ENCODE measurements at regions not wholly inside any gene's neighbourhood (a gene's known extent, or its start where the extent isn't known, plus 50 kb on each side); places are given as distances from the start of the nearest gene placed in this dataset.

GRCh38 chr18:22628795-22629510 lies 211.2 kb upstream of the CTAGE1 start:
- DNase-seq = no peak

DNA sequence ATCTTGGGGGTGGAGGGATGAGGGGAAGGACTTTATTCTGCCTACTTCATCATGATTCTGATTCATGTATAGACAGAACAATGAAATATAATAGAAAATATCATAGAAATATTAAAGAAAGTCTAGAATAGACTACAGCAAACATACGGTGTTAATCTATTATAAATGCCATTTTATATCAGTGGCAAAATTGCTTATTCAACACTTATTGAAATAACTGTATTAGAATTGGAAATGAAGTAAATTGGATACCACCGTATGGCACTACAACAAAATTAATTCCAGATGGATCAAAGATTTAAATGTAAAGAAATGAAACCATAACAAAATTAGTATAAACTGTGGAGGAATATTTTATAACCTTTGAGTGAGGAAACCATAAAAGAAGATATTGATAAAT lies 213.3 kb upstream of the CTAGE1 start:
- DNase-seq = no peak

- DNase-seq = no peak
These were observed 214.5 kb upstream of the CTAGE1 start for GRCh38 chr18:22632191-22632590.

DNA sequence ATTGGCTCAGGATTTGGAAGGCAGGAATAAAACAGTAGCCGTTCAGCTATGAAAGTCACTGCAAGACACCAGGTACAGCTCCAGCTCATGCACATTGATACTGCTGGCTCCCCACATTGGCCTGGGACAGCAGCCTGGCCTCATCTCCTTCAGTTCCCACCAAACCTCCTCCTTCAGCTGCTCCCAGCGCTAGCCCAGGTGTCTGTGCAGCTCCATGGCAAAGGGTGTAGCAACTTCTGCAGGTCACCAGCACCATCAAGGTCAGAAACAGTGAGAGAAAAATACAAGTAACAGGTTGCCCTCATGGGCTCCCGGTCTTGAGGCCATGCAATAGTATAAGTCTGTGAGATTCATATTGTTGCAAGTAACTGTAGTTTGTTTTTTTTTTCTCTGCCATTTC lies 216.7 kb upstream of the CTAGE1 start:
- DNase-seq = no peak

DNA sequence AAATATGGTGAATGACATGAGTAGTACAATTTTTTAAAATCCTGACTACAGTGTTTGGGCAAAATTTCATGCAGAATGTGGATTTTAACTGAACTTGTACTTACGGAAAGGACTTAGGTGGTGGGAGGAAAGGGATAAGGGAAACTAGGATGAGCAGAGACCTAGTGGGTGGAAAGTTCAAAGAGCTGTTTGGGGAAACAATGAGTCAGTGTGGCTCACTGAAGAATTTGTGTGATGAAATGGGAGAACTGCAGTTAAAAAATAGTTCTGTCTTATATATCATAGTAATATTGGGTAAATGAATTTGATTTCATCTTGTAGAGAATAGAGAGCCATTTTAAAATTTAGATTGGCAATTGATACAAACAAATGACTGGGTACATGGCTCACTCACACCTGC lies 220.1 kb upstream of the CTAGE1 start:
- DNase-seq = no peak

DNA sequence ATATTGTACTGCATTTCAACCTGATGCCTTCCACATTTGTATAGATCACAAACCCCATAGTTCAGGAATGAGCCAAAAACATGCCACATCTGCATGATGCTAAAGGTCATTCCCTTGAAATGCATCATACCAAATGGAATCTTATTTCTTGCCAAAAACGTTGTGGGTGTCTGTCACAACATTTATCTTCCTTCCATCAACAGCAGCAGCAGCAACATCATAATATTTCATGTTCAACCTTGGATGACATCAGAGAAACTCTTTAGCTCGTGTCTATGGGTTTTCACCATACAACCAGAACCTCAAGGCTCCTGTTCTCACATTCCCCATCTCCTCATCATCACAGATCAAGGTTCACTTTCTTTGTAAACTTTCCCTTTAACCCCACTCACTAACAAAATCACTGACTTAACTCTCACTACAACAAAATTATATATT lies 221.3 kb upstream of the CTAGE1 start:
- no peak for DNase-seq

- DNase-seq = no peak
These were observed 221.8 kb upstream of the CTAGE1 start for GRCh38 chr18:22639561-22639960.

DNA sequence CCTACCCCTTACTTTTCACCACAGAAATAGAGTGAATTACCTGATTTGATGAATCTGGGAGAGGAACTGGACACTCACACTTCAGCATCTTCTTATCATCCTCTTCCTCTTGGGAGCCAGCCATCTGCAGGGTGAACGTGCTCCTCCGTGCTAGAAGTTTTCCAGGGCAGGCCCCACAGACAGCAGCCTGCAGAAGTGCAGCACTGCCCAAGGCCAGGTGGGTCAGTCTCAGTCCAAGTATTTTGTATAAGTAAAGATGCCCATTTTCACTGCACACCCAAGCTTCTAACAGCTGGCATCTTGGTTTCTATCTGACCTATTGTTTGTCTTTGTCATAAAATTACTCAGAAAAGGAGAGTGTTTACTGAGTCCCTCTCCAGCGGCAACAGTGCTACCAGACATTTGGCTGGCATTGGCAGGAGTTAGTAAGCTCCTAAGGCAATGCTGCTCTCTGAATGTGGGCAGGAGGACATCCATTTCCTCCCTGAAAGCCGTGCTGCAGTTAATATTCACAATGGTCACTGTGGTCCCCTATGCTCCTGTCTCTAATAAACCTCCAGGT lies 222.6 kb upstream of the CTAGE1 start:
- no peak for DNase-seq

DNA sequence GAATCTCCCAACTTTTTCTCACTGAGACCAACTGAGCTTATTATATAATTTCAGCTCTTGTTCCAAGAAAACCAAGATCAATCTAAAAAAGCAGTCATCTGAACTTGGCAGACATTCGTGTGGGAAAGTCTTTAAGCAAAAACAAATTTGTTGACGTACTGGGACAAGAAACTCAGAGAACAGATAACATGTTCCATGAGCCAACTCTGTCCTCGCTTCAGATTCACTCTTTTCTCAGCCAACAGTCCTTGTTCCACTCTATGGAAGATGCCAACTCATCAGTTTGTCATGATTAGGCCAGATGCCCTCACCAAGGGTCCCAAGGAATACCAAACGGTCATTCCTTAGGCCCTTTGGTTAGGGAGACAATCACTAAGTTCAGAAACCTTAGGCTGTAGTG lies 224.2 kb upstream of the CTAGE1 start:
- no peak for DNase-seq

DNA sequence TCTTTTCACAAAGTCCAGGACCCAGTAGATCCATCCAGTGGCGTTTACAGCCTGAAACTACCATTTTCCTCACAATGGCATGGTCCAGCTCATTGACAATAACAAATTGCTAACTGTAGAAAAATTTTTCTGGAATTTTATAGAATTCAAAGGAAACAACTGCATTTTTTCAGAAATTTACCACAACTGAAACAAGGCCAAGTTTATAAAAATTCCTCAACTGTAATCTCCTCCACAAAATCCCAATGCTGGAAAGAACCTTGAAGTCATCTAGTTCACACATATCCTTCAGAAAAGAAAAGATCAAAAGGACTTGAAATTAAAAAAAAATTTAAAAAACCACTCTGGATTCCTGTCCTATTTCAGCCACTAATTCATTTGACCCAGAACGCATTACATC lies 226.0 kb upstream of the CTAGE1 start:
- DNase-seq = no peak

DNA sequence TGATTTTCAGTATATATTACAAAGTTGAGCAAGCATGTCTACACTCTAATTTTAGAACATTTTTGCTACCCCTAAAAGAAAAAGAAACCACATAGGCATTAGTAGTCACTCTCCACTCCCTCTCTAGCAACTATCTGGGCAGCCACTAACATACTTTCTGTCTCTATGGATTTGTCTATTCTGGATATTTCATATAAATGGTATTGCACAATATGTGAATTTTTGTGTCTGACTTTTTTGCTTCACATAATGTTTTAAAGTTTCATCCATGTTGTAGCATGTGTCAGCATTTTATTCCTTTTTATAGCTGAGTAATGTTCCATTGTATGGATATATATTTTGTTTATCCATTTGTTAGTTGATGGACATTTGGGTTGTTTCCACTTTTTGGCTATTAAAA lies 232.5 kb upstream of the CTAGE1 start:
- DNase-seq = no peak

DNA sequence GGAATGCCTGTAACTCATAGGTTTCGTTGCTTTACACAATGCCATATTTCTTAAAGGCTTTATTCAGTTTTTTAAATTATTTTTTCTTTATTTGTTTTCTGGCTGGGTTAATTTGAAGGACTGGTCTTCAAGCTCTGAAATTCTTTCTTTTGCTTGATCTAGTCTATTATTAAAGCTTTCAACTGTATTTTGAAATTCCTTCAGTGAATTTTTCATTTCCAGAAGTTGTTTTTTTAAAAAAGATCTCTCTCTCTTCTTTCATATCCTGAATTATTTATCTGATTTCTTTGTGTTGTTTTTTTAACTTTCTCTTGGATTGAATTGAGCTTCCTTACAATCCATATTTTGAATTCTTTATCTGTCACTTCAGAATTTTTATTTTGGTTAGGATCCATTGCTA lies 239.9 kb upstream of the CTAGE1 start:
- no peak for DNase-seq

GRCh38 chr18:22658318-22658717 lies 240.6 kb upstream of the CTAGE1 start:
- no peak for DNase-seq

- no peak for DNase-seq
These were observed 245.7 kb upstream of the CTAGE1 start for GRCh38 chr18:22663378-22663777.

GRCh38 chr18:22666411-22666940 lies 248.8 kb upstream of the CTAGE1 start:
- DNase-seq = no peak

DNA sequence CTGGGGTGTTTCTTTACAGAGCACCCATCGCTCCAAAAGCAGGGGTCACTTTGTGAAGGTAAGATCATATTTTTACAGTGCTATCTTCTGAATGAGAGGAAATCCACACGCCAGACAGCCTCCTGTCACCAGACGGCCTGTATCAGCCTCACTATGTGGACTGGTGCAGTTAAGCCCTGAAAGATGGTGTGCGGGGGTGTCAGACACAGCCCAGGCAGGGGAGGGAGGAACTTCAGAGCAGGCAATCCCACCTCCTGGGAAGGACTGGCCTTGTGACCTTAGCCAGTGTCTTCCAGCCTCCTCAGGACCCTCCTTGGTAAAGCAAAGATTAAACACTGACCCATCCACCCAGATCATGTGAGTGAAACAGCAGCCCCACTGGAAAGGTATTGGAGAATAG lies 249.4 kb upstream of the CTAGE1 start:
- DNase-seq = no peak

DNA sequence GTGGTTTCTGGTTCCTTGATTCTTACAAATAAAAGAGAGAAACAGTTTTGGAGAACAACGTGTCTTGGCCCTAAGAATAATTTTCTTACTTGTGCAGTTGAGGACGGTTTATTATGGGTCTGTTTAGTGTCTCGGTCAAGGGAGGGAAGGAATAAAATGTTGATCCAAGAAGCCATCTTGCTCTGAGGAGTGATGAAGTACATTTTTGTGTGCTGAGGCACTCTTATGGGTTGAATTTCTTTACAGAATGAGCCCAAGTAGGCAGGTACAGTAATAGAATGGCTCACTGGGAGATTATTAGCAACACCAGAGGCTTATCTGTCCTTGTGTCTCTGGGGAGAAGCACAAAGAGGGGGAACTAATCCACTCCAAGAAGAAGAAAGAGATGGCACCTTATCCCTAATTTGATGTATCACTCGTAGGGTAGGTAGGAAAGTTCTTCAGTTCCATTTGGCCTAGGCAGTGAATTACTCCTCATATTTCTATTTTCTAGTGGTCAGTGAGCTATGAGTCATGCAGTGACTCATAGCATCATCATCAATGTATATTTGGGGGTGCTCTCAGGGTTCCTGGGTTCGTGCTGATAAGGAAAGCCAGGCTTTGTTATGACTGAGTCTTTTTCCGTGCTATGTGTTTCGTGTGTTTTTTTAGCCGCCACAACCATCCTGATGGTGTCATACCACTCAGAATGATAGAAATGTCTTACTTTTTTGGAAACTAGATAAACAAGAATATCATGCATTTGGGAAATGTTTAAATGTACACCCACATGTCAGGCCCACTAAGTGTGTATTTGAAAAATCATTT lies 250.1 kb upstream of the CTAGE1 start:
- no peak for DNase-seq

DNA sequence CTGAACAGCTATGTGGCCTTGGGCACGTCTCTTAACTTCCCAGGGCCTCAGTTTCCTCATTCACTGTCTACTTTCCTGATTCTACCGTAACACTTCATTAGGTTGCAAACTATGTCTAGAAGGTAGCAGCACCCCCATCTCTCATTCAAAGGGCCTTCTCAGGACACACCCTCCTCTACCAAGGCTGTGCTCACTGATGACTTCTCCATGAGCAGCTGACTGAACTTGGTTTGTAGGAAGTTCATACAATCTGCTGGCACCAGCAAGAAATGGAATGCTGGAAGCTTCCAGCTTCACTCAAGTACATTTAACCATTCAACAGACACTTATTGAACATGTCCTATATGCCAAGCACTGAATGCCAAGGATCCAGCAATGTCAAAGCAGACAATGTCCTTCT lies 250.8 kb upstream of the CTAGE1 start:
- no peak for DNase-seq

DNA sequence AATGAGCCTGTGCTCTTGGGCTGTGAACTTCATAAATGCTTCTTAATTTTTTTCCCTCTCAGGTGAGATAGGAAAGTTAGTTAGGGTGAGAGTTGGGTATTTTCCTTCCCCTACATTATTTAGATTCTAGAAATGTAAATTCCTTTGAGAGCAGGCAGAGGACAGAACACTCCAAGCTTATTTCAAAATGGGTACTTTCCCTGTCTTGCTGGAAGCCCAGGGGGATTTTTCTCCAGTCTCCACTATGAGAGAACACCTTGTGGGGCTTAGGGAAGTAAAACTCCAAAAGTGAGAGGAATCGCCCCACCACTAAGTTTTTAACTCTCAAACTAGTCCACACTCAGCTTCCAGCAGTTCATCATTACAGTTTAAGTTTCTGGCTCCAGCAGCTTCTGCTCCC lies 253.2 kb upstream of the CTAGE1 start:
- DNase-seq = no peak

GRCh38 chr18:22673182-22673862 lies 255.6 kb upstream of the CTAGE1 start:
- no peak for DNase-seq

- no peak for DNase-seq
These were observed 256.6 kb upstream of the CTAGE1 start for GRCh38 chr18:22674272-22674671.

- no peak for DNase-seq
These were observed 257.3 kb upstream of the CTAGE1 start for GRCh38 chr18:22675006-22675405.

GRCh38 chr18:22676423-22676822 lies 256.7 kb upstream of the RBBP8 start:
- no peak for DNase-seq
